Suppressor macrophage treated with lipopolysaccharide for 1 hour (primary cell): ENCODE measurements at regions not wholly inside any gene's neighbourhood (a gene's known extent, or its start where the extent isn't known, plus 50 kb on each side); places are given as distances from the start of the nearest gene placed in this dataset.
"Not testable (repeated sequence)": the region's sequence is repeated elsewhere in the genome, so short reads cannot be mapped to it uniquely, and the experiment has no call there.

Source experiments
- DNase-seq, 3 donors: peaks; one replicate each; pipeline ENCODE4 v3.0.0-alpha.2; 2020 to 2022

DNA sequence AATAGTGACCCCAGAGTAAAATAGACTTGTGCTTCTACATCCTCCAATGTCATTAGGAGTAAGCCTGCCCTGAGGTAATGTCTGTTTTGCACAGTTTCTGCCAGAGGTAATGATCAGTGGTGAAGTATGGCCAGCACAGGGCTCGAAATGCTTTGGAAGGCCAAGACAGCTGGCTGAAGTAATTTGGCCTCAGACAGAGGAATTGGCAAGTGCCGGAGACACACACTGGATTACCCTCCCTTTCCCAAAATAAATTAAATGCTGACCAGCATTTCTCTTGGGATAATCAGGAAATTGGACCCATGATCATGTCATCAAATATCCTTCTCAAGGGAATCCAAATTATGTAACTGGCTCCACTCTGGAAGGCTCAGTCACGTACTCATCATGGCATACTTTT lies 379.0 kb upstream of the CHST9 start:
- no peak for DNase-seq

- no peak for DNase-seq
Observed at GRCh38 chr18:27558388-27559155, 373.5 kb upstream of the CHST9 start.

- no peak for DNase-seq
Observed at GRCh38 chr18:27556741-27557140, 371.6 kb upstream of the CHST9 start.

DNA sequence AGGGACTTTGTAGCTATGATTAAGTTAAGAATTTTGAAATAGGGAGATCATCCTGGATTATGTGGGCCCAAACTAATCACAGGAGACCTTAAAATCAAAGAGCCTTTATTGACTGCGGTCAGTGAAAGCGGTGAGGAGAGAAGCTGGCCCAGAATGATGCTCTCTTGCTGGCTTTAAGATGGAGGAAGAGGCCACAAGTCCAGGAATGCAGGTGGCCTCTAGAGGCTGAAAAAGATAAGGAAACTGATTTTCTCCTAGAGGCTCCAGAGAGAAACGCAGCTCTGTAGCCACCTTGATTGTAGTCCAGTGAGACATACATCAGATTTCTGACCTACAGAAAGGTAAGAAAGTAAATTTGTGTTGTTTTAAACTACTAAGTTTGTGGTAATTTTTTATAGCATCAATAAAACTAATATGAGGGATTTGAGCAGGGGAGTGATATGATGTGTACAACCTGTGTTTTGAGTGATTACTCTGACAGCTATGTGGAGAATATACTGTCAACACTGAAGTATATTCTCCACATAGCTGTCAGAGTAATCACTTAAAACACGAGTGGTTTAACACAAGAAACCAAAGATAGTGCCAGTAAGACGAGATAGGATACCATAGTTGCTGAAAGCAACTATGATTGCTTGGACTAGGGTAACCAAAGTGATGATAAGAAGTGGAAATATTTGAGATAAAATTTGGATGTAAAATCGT lies 364.4 kb upstream of the CHST9 start:
- DNase-seq = no peak

- no peak for DNase-seq
Observed at GRCh38 chr18:27546991-27547390, 361.9 kb upstream of the CHST9 start.

DNA sequence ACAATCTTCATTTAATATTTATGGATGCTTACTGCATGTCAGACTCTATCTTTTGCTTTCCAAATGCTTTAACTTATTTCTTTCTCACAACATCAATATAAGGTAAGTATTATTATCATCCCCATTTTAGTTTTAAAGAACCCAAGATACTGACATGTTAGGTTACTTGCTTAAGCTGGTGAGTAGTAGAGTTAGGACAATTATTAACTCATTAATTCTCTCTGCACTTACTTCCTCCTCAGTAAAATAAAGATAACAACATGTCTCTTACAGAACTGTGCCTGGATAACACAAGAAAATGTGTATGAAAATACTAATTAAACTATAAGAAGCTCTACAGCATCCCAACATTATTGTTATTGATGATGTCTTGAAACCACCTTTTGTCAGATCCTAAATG lies 359.1 kb upstream of the CHST9 start:
- no peak for DNase-seq

- DNase-seq = no peak
Observed at GRCh38 chr18:27541293-27541692, 356.2 kb upstream of the CHST9 start.

DNA sequence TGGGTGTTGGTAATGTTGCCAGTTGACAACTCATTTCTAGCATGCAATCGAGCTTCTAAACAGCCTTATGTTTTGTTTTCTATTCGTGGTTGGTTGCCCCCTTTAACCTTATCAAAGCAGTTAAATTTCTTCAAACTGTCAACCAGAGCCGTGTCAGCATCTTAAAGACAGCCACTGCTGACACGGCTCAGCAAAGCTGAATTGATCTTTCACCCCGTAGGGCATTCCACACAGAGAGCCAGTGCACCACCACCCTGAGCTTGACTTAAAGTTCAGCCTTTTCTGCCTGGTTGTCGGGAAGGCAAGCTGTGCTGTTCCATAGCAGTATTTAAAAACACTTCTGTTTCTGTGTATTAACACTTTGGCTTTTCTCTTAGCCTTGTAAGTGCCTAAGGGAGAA lies 355.0 kb upstream of the CHST9 start:
- no peak for DNase-seq

- DNase-seq = no peak
Observed at GRCh38 chr18:27528925-27529521, 343.9 kb upstream of the CHST9 start.

- no peak for DNase-seq
Observed at GRCh38 chr18:27527856-27528255, 342.7 kb upstream of the CHST9 start.

- no peak for DNase-seq
Observed at GRCh38 chr18:27520401-27520800, 335.3 kb upstream of the CHST9 start.

GRCh38 chr18:27510036-27510633 lies 325.0 kb upstream of the CHST9 start:
- DNase-seq = not testable (repeated sequence)

- DNase-seq = no peak
Observed at GRCh38 chr18:27501671-27502070, 316.6 kb upstream of the CHST9 start.

DNA sequence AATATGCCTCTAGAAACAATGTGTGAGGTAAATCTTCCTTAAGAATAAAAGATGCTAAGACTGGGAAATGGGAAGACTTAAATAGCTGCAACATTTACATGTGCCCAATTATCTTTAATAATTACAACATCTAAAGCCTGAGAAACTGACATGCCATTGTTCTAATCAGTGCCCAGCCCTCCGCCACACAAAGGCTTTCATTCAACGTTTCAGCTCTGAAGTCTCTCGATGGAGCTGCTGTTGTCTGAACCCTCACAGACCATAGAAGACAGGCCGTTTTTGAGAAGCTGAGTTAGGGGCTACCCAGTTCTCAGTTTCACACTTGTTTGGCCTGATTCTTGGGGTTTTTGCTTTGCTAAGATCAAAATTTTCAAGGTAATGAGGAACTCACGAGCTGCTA lies 315.4 kb upstream of the CHST9 start:
- DNase-seq = no peak

DNA sequence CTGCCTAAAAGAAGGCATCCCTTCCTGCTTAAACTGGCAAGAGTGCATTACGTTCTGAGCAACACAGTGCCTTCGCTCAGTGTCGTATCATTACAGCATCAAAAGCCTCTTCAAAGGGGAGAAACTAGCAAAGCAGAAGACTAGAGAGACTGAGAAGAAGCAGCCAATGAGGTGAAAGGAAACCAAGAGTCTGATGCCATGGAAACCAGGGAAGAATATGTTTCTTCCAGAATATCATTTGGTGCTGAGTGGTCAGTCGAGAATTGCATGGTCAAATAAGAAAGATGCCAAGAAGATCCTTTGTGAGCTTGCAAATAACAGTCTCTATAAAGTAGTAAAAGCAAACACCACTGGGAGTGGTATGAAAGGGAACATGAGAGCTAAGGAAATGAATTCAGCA lies 312.1 kb upstream of the CHST9 start:
- DNase-seq = no peak

- no peak for DNase-seq
Observed at GRCh38 chr18:27493182-27493581, 308.1 kb upstream of the CHST9 start.

GRCh38 chr18:27491772-27492171 lies 306.7 kb upstream of the CHST9 start:
- DNase-seq = no peak

DNA sequence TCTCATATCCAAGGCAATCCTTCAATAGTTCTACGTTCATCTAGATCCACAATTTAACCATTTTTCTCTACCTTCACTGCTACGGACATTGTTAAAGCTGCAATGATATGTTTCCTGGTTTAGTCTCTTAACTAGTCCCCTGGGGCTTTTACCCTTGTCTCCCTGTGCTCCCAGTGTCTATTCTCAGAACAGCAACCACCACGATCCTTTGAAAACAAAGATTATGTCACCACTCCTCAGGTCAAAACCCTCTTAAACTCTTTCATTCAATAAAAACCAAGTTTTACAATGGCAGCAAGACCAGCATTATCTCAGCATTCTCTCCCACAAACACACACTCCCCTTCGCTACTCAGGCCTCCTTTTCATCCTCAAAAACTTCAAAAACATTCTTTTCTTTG lies 298.2 kb upstream of the CHST9 start:
- no peak for DNase-seq

DNA sequence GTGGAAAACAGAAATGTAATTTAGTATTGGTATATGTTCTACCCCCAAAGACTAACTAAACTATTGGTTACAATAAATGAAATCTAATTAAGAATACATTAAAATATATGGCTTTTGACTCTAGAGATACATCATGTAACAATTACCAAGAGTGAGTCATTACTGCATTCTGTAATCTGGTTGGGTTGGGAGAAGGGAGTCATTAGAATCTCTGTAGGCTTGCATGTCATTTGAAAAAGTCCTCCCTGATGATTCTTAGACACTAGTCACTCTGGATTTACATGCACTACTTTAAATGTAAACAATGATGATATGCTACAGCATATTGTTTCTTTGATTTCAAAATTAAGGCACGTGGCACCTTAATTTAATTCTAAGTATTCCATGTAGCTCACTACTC lies 293.4 kb upstream of the CHST9 start:
- no peak for DNase-seq

DNA sequence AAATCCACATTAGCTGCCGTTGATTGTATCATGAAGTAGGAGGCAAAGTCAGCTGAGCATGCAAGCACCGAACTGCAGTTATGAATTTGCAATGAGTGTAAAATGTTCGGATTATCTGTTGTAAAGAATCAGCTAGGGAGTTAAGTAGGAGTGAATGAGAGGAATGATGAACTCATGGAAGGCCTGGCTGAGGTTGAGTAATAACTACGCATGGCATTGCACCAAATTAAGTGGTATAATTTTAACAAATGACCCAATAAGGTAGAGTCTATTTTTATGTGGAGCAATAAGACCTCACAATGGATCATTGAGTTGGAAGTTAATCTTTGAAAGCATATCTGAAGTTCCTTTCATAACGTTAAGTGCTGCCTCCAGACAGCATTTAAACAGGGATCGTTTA lies 288.2 kb upstream of the CHST9 start:
- no peak for DNase-seq

GRCh38 chr18:27467073-27467472 lies 282.0 kb upstream of the CHST9 start:
- no peak for DNase-seq

DNA sequence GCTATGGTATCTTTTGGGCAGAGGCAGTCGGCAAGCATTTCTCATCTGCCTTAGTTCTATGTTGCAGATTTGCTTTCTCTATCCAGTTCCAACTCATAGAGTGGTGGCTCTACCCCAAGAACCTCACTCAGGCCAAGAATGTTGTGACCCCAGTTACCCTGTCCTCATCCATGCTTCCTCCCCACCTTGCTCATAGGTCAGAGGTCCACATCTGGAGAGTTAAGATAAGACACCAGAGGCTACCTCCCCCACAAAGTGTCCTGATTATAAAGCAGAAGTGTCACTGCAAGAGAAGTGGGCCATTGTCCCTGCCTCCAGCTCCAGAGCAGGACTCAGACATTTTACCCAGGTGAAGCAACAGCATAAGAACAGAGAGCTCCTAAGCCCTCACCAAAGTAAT lies 276.8 kb upstream of the CHST9 start:
- no peak for DNase-seq

DNA sequence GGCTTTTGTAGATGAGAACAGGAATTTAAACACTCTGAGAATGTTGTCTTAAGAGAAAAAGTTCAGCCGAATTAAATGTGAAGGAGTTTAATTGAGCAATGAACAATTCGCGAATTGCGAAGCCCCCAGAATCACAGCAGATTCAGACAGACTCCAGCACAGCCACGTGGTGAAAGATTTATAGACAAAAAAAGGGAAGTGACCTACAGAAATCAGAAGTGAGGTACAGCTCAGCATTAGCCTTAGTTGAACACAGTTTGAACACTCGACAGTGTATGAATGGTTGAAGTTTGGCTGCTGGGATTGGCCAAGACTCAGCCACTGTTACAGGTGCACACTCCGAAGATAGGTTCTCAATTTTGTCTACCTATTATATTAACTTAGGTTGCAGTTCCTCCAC lies 264.0 kb upstream of the CHST9 start:
- no peak for DNase-seq

- no peak for DNase-seq
Observed at GRCh38 chr18:27447930-27448329, 262.8 kb upstream of the CHST9 start.
